HEK293 (cell line): ENCODE measurements at regions not wholly inside any gene's neighbourhood (a gene's known extent, or its start where the extent isn't known, plus 50 kb on each side); places are given as distances from the start of the nearest gene placed in this dataset.
A peak's percentile ranks its signal among the peaks of the same experiment; 100 is the strongest.

Experiments
- CTCF ChIA-PET: fragments of 350-600 bp; formaldehyde crosslinking; extraction: SDS; loops from one replicate; lab custom pipeline; 2021; ENCODE audit warnings: antibody characterized with exemption; lab: Yijun Ruan, JAX
- POLR2A ChIA-PET: fragments of 300-600 bp; formaldehyde crosslinking; extraction: SDS; loops from one replicate; lab custom pipeline; 2020; ENCODE audit warnings: antibody characterized with exemption, inconsistent platforms; lab: Yijun Ruan, JAX
- H3K27ac ChIP-seq: fragments of 200-500 bp; sonication (Bioruptor generic); 2 replicates; pipeline ENCODE4 v1.5.1; 2014; ENCODE audit warnings: low read depth, low read length, control low read depth, inconsistent platforms; ENCODE audit errors: extremely low read depth
- H3K36me3 ChIP-seq, 2 experiments: fragments of 200-500 bp in 1 of 2; sonication (Bioruptor generic) in 1 of 2; 1 replicate in 1 of 2; 2 replicates in 1 of 2; pipeline ENCODE4 v1.5.1; 2014 to 2017; ENCODE audit warnings: inconsistent platforms in 2 of 2, low read length in 2 of 2; ENCODE audit not compliant: control insufficient read depth in 2 of 2, insufficient read depth in 1 of 2
- H3K4me1 ChIP-seq: fragments of 200-500 bp; sonication (Bioruptor generic); 2 replicates; pipeline ENCODE4 v1.5.1; 2014; ENCODE audit warnings: mild to moderate bottlenecking, low read length, inconsistent platforms; ENCODE audit not compliant: control insufficient read depth, insufficient read depth
- H3K4me3 ChIP-seq: 2 replicates; pipeline ENCODE4 v1.5.1; 2011; ENCODE audit warnings: low read depth, mild to moderate bottlenecking, control low read depth, low read length, moderate library complexity
- H3K9me3 ChIP-seq: fragments of 200-500 bp; sonication (Bioruptor generic); 2 replicates; pipeline ENCODE4 v1.5.1; 2014; ENCODE audit warnings: low read depth, low read length, inconsistent platforms; ENCODE audit not compliant: control insufficient read depth, insufficient read depth
- BCL11A ChIP-seq: fragments of 450-650 bp; formaldehyde crosslinking; IDR thresholded peaks from 2 replicates; pipeline ENCODE4 v1.5.1; 2016; ENCODE audit warnings: low read depth, missing biosample characterization, missing genetic modification characterization
- CTCF ChIP-seq: fragments of 450-650 bp; formaldehyde crosslinking; IDR thresholded peaks from 2 replicates; pipeline ENCODE4 v1.5.1; 2016; ENCODE audit warnings: missing biosample characterization, missing genetic modification characterization
- FEZF1 ChIP-seq: fragments of 450-650 bp; formaldehyde crosslinking; IDR thresholded peaks from 2 replicates; pipeline ENCODE4 v1.5.1; 2016; ENCODE audit warnings: missing biosample characterization, missing genetic modification characterization
- GLI2 ChIP-seq: fragments of 450-650 bp; formaldehyde crosslinking; IDR thresholded peaks from 2 replicates; pipeline ENCODE4; 2017; ENCODE audit warnings: missing biosample characterization, missing genetic modification characterization, low read depth, borderline replicate concordance
- GLI4 ChIP-seq: fragments of 450-650 bp; formaldehyde crosslinking; IDR thresholded peaks from 2 replicates; pipeline ENCODE4 v1.5.1; 2016; ENCODE audit warnings: missing biosample characterization, missing genetic modification characterization
- KLF10 ChIP-seq: fragments of 450-650 bp; IDR thresholded peaks from 2 replicates; pipeline ENCODE4 v1.5.1; 2018; ENCODE audit warnings: missing biosample characterization, mild to moderate bottlenecking, missing genetic modification characterization
- MZF1 ChIP-seq: fragments of 450-650 bp; formaldehyde crosslinking; IDR thresholded peaks from 2 replicates; pipeline ENCODE4 v1.5.1; 2017; ENCODE audit warnings: missing biosample characterization, missing genetic modification characterization, borderline replicate concordance
- SETDB1 ChIP-seq: IDR thresholded peaks from one replicate; pipeline ENCODE4 v1.6.1; 2017; ENCODE audit warnings: mild to moderate bottlenecking, low read length, moderate library complexity, mixed read lengths; ENCODE audit not compliant: insufficient read length
- SP2 ChIP-seq: fragments of 450-650 bp; formaldehyde crosslinking; IDR thresholded peaks from 2 replicates; pipeline ENCODE4 v1.5.1; 2016; ENCODE audit warnings: missing biosample characterization, missing genetic modification characterization
- TCF7L2 ChIP-seq: IDR thresholded peaks from 2 replicates; pipeline ENCODE4 v1.6.1; 2011; ENCODE audit warnings: low read depth, mild to moderate bottlenecking, inconsistent platforms, low read length, moderate library complexity, borderline replicate concordance
- WT1 ChIP-seq: fragments of 450-650 bp; formaldehyde crosslinking; IDR thresholded peaks from 2 replicates; pipeline ENCODE4 v1.5.1; 2016; ENCODE audit warnings: missing biosample characterization, missing genetic modification characterization
- ZBTB17 ChIP-seq: fragments of 450-650 bp; formaldehyde crosslinking; IDR thresholded peaks from 2 replicates; pipeline ENCODE4 v1.5.1; 2016; ENCODE audit warnings: missing biosample characterization, missing genetic modification characterization
- ZBTB49 ChIP-seq: fragments of 450-650 bp; formaldehyde crosslinking; IDR thresholded peaks from 2 replicates; pipeline ENCODE4 v1.5.1; 2016; ENCODE audit warnings: missing biosample characterization, missing genetic modification characterization, low read depth
- ZIC2 ChIP-seq: fragments of 450-650 bp; formaldehyde crosslinking; IDR thresholded peaks from 2 replicates; pipeline ENCODE4 v1.5.1; 2016; ENCODE audit warnings: missing biosample characterization, missing genetic modification characterization
- ZNF10 ChIP-seq: fragments of 450-650 bp; formaldehyde crosslinking; IDR thresholded peaks from 2 replicates; pipeline ENCODE4 v1.5.1; 2017; ENCODE audit warnings: missing biosample characterization, missing genetic modification characterization
- ZNF214 ChIP-seq: fragments of 450-650 bp; formaldehyde crosslinking; IDR thresholded peaks from 2 replicates; pipeline ENCODE4 v1.5.1; 2017; ENCODE audit warnings: missing biosample characterization, mild to moderate bottlenecking, missing genetic modification characterization, borderline replicate concordance
- ZNF302 ChIP-seq: fragments of 450-650 bp; formaldehyde crosslinking; IDR thresholded peaks from 2 replicates; pipeline ENCODE4 v1.5.1; 2016; ENCODE audit warnings: missing biosample characterization, missing genetic modification characterization, low read depth
- ZNF433 ChIP-seq: fragments of 450-650 bp; formaldehyde crosslinking; IDR thresholded peaks from 2 replicates; pipeline ENCODE4 v1.5.1; 2016; ENCODE audit warnings: missing biosample characterization, missing genetic modification characterization, low read depth
- ZNF514 ChIP-seq: fragments of 450-650 bp; formaldehyde crosslinking; IDR thresholded peaks from 2 replicates; pipeline ENCODE4 v1.5.1; 2016; ENCODE audit warnings: missing biosample characterization, missing genetic modification characterization
- ZNF585B ChIP-seq: fragments of 450-650 bp; formaldehyde crosslinking; IDR thresholded peaks from 2 replicates; pipeline ENCODE4 v1.5.1; 2016; ENCODE audit warnings: missing biosample characterization, missing genetic modification characterization
- ZNF600 ChIP-seq: fragments of 450-650 bp; formaldehyde crosslinking; IDR thresholded peaks from 2 replicates; pipeline ENCODE4 v1.5.1; 2016; ENCODE audit warnings: missing biosample characterization, missing genetic modification characterization
- ZNF629 ChIP-seq: fragments of 450-650 bp; formaldehyde crosslinking; IDR thresholded peaks from 2 replicates; pipeline ENCODE4 v1.5.1; 2017; ENCODE audit warnings: missing biosample characterization, missing genetic modification characterization
- ZSCAN4 ChIP-seq: fragments of 450-650 bp; formaldehyde crosslinking; IDR thresholded peaks from 2 replicates; pipeline ENCODE4 v1.5.1; 2017; ENCODE audit warnings: missing biosample characterization, missing genetic modification characterization
- TF ChIP-seq, protein P1 (sequence below): fragments of 450-650 bp; formaldehyde crosslinking; IDR thresholded peaks from 2 replicates; pipeline ENCODE4 v1.5.1; 2017; ENCODE audit warnings: missing biosample characterization, missing genetic modification characterization

- H3K4me3 ChIP-seq: no peak overlapping the region
- TF ChIP-seq ZNF514: no peak
- no peak for TF ChIP-seq GLI4 (tag by site-specific recombination)
- TF ChIP-seq MZF1 (tag by site-specific recombination): no peak
- TF ChIP-seq ZNF302 (tag by site-specific recombination): no peak
- TF ChIP-seq ZNF585B (tag by site-specific recombination): no peak
- no peak for TF ChIP-seq ZNF214 (tag by site-specific recombination)
- no peak for TF ChIP-seq TCF7L2
- TF ChIP-seq GLI2: no peak
- TF ChIP-seq ZNF10 (tag by site-specific recombination): no peak
- no peak for TF ChIP-seq ZNF629 (tag by site-specific recombination)
- TF ChIP-seq CTCF (tag by site-specific recombination): no peak
- no peak for TF ChIP-seq SP2 (tag by site-specific recombination)
- no peak for TF ChIP-seq ZNF433
- TF ChIP-seq, all 188 proteins: peak for 0
- H3K4me1 ChIP-seq: peaks cover 11% of the 10 kb centered on the region
- no peaks in the 10 kb centered on the region for H3K36me3 ChIP-seq
- CTCF ChIA-PET: interaction anchor here (2.2 kb wide), 1 partner anchor 14 kb away, joined by 6 read pairs; no protein-coding TSS in a partner anchor
- H3K27ac ChIP-seq: no peak overlapping the region
- POLR2A ChIA-PET: no interaction called here
- no peaks in the 10 kb centered on the region for H3K9me3 ChIP-seq
Observed at GRCh38 chr7:33771422-33771821, 133.9 kb upstream of the BMPER start.

- CTCF ChIA-PET: interaction anchor here (0.6 to 1.2 kb wide), 4 partner anchors 34 to 587 kb away, joined by 3 to 5 read pairs (median 4); no protein-coding TSS in a partner anchor
- no peaks in the 10 kb centered on the region for H3K9me3 ChIP-seq
Observed at GRCh38 chr7:33773053-33773452, 132.3 kb upstream of the BMPER start.

DNA sequence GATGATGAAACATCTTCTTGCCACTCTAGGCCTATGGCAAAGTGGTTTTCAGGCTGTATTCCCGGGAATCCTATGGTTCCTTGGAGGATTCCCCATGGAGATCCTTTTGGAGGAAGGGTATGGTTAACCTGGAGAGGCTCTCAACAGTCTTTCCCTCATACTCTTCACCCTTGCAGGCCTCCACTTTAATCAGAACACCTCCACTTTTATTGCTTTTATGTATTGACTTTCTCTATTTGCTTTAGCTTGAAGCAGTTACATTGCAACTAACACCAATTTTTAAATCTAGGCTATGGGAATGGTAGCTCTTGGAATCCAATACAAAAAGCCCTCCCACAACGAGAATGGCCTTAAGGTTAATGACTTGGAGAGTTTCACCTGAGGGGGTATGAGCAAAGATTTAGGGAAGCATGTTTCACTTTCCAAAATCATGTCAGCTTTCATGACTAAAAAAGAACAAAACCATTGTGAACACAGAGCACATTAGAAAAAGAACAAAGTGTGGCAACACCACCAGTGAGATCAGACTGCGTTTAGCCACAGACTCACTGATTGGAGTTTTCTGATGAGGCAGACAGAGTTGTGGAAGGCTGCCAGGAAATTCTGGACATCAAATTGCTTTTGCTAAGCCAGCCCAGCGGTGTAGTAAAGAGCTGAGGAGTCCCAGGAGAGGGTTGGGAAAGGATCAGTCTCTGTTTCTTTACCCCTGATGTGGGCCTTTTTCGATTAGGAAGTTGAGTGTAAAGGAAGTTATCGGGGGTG lies 130.4 kb upstream of the BMPER start:
- Histone ChIP-seq H3K4me3 (no peak overlapping the region), H3K4me1 (peaks cover 11% of the 10 kb centered on the region), H3K36me3 (no peaks in the 10 kb centered on the region), H3K27ac (peak overlapping the region; percentile 47), H3K9me3 (no peaks in the 10 kb centered on the region)
- ChIA-PET CTCF (interaction anchor here (0.6 to 2.5 kb wide), 3 partner anchors 9 to 33 kb away, joined by 3 to 9 read pairs (median 3); no protein-coding TSS in a partner anchor), POLR2A (no interaction called here)
- TF ChIP-seq ZBTB49 (tag by site-specific recombination): no peak
- no peak for TF ChIP-seq ZSCAN4 (tag by site-specific recombination)
- peak; percentile 48; the same call in 1 of the 2 replicates for TF ChIP-seq ZNF600
- TF ChIP-seq ZBTB17 (tag by site-specific recombination): 0 out of 2 replicates have a peak, but pooled peaks have one; percentile 45
- TF ChIP-seq ZIC2 (tag by site-specific recombination): peak; percentile 7; the same call in 1 of the 2 replicates
- no peak for TF ChIP-seq BCL11A (tag by site-specific recombination)
- TF ChIP-seq, protein P1, sequence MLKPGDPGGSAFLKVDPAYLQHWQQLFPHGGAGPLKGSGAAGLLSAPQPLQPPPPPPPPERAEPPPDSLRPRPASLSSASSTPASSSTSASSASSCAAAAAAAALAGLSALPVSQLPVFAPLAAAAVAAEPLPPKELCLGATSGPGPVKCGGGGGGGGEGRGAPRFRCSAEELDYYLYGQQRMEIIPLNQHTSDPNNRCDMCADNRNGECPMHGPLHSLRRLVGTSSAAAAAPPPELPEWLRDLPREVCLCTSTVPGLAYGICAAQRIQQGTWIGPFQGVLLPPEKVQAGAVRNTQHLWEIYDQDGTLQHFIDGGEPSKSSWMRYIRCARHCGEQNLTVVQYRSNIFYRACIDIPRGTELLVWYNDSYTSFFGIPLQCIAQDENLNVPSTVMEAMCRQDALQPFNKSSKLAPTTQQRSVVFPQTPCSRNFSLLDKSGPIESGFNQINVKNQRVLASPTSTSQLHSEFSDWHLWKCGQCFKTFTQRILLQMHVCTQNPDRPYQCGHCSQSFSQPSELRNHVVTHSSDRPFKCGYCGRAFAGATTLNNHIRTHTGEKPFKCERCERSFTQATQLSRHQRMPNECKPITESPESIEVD (tag by site-specific recombination): peak; percentile 51
- TF ChIP-seq KLF10 (tag by site-specific recombination): no peak
- no peak for TF ChIP-seq SETDB1
- peak; percentile 73 for TF ChIP-seq FEZF1 (tag by site-specific recombination)

More at GRCh38 chr7:33773053-33773452, 132.3 kb upstream of the BMPER start:
- no peak for TF ChIP-seq GLI2
- 0 out of 2 replicates have a peak, but pooled peaks have one; percentile 18 for TF ChIP-seq WT1 (tag by site-specific recombination)
- TF ChIP-seq, all 188 proteins: peak for 1
- Histone ChIP-seq H3K27ac (no peak overlapping the region), H3K4me1 (peaks cover 11% of the 10 kb centered on the region), H3K4me3 (no peak overlapping the region), H3K36me3 (no peaks in the 10 kb centered on the region)
- POLR2A ChIA-PET: no interaction called here
